Endodermal cell (in vitro differentiated cells): ENCODE measurements at regions not wholly inside any gene's neighbourhood (a gene's known extent, or its start where the extent isn't known, plus 50 kb on each side); places are given as distances from the start of the nearest gene placed in this dataset.
A peak's percentile ranks its signal among the peaks of the same experiment; 100 is the strongest.

Source experiments
- DNase-seq: peaks from one replicate; pipeline ENCODE4 v3.0.0-alpha.2; 2017
- H3K27ac ChIP-seq: 2 replicates; pipeline ENCODE4 v1.5.1; 2013; ENCODE audit warnings: mild to moderate bottlenecking, low read depth, low read length, moderate library complexity
- H3K27me3 ChIP-seq: 2 replicates; pipeline ENCODE4 v1.6.1; 2013; ENCODE audit warnings: mild to moderate bottlenecking, low read length, moderate library complexity; ENCODE audit not compliant: insufficient read depth, control insufficient read depth, poor library complexity, severe bottlenecking
- H3K36me3 ChIP-seq: 2 replicates; pipeline ENCODE4 v1.7.0; 2013; ENCODE audit warnings: mild to moderate bottlenecking, low read length, moderate library complexity; ENCODE audit not compliant: control insufficient read depth, insufficient read depth
- H3K4me1 ChIP-seq: one replicate; pipeline ENCODE4 v1.7.0; 2013; ENCODE audit warnings: low read length; ENCODE audit not compliant: control insufficient read depth, insufficient read depth
- H3K4me3 ChIP-seq: 2 replicates; pipeline ENCODE4 v1.5.1; 2013; ENCODE audit warnings: mild to moderate bottlenecking, low read length, moderate library complexity
- H3K9ac ChIP-seq: 2 replicates; pipeline ENCODE4 v1.6.1; 2013; ENCODE audit warnings: mild to moderate bottlenecking, low read length, moderate library complexity; ENCODE audit not compliant: poor library complexity, severe bottlenecking; ENCODE audit errors: extremely low read depth
- H3K9me3 ChIP-seq: 2 replicates; pipeline ENCODE4 v1.6.1; 2013; ENCODE audit warnings: mild to moderate bottlenecking, low read length, moderate library complexity; ENCODE audit not compliant: control insufficient read depth
- H3K27ac Mint-ChIP-seq: 2 replicates; pipeline ENCODE4 v1.8.0; 2020; ENCODE audit warnings: mixed read lengths
- H3K27me3 Mint-ChIP-seq: 2 replicates; pipeline ENCODE4 v1.8.0; 2021; ENCODE audit warnings: mild to moderate bottlenecking, mixed read lengths; ENCODE audit not compliant: insufficient read depth
- H3K36me3 Mint-ChIP-seq: 2 replicates; pipeline ENCODE4 v1.8.0; 2020; ENCODE audit warnings: low read depth, mixed read lengths
- H3K4me1 Mint-ChIP-seq: 2 replicates; pipeline ENCODE4 v1.8.0; 2020; ENCODE audit warnings: mixed read lengths
- H3K4me3 Mint-ChIP-seq: 2 replicates; pipeline ENCODE4 v1.8.0; 2020; ENCODE audit warnings: mild to moderate bottlenecking, moderate library complexity, mixed read lengths
- H3K9me3 Mint-ChIP-seq: 2 replicates; pipeline ENCODE4 v1.8.0; 2020; ENCODE audit warnings: mild to moderate bottlenecking, mixed read lengths
- WGBS, 2 experiments: methylation state at CpG; one replicate each; pipeline versions ENCODE4 v1.1.5 to v1.1.7; 2013; ENCODE audit warnings: missing lambda C conversion rate in 2 of 2, mixed read lengths in 1 of 2; ENCODE audit not compliant: insufficient coverage in 1 of 2, insufficient read length in 1 of 2; 5-methylcytosine and 5-hydroxymethylcytosine counted together
- TF ChIP-seq, protein P1 (sequence below): fragments of 200-600 bp; sonication (generic); conservative IDR thresholded peaks from 2 replicates; pipeline ENCODE4 v1.5.0; 2021; ENCODE audit warnings: antibody characterized with exemption, mild to moderate bottlenecking

DNA sequence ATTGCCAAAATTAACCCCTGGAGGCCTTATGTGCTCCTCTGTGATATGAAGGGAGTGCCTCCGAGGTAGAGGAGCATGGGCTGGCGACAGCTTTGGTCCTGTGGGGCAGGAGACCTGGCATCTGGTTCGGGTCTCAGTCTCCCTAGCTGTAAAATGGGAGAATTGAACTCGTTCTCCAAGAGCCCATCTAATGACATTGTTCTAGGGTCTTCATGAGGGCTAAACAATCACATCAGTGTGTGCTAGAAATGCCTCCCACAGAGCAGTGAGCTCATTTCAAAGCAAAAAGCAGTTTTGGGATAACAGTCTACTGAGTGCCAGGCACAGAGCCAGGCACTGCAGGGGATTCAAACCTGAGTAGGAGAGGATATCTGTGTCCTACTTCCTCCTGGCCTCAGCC is 248.0 kb downstream of the RPS24 start:
- Histone ChIP-seq H3K36me3 (no peaks in the 10 kb centered on the region), H3K9me3 (no peaks in the 10 kb centered on the region), H3K4me3 (no peak overlapping the region), H3K9ac (no peak overlapping the region), H3K27ac (no peak overlapping the region), H3K4me1 (peaks cover 17% of the 10 kb centered on the region), H3K27me3 (no peaks in the 10 kb centered on the region)
- Mint-ChIP-seq H3K27me3 (peaks cover 1% of the 10 kb centered on the region), H3K9me3 (no peaks in the 10 kb centered on the region), H3K4me1 (peaks cover 24% of the 10 kb centered on the region), H3K36me3 (no peaks in the 10 kb centered on the region), H3K27ac (no peak overlapping the region), H3K4me3 (no peak overlapping the region)
- WGBS, 2 experiments, result 93 to 96% methylated on average over 4 of the region's 4 CpGs
- no peak for DNase-seq
- TF ChIP-seq, protein P1, sequence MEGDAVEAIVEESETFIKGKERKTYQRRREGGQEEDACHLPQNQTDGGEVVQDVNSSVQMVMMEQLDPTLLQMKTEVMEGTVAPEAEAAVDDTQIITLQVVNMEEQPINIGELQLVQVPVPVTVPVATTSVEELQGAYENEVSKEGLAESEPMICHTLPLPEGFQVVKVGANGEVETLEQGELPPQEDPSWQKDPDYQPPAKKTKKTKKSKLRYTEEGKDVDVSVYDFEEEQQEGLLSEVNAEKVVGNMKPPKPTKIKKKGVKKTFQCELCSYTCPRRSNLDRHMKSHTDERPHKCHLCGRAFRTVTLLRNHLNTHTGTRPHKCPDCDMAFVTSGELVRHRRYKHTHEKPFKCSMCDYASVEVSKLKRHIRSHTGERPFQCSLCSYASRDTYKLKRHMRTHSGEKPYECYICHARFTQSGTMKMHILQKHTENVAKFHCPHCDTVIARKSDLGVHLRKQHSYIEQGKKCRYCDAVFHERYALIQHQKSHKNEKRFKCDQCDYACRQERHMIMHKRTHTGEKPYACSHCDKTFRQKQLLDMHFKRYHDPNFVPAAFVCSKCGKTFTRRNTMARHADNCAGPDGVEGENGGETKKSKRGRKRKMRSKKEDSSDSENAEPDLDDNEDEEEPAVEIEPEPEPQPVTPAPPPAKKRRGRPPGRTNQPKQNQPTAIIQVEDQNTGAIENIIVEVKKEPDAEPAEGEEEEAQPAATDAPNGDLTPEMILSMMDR, result no peak

DNA sequence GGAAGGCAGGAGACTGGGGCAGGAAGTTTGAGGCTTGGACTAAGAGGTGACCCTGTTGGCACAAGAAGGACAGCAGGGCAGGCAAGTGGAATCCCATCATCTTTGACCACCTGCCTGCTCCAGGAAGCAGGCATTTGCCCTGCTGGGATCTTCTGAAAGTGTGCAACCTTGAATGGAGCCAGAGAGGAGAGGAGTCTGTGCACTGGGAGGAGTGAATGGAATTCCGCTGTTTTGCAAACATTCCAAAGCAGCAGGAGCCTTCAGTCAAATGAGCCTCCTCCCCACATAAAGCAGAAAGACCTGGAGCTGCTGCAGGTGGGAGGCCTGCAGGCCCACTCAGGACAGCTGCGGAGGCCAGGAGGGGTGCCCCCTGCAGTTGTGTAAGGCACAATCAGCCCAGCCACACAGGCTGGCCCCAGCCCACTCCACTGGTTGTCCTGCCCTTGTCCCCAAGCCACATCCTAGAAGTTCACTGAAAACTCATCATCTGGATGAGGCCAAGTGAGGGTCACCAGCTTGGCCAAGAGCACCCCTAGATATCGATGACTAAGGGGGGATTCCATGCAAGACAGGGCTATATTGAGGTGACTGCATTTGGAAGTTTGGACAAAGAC is 249.5 kb downstream of the RPS24 start:
- no peaks in the 10 kb centered on the region for H3K27me3 Mint-ChIP-seq
- DNase-seq, result peak; percentile 75
- peaks cover 18% of the 10 kb centered on the region for H3K4me1 Mint-ChIP-seq
- H3K9ac ChIP-seq, result no peak overlapping the region
- no peaks in the 10 kb centered on the region for H3K27me3 ChIP-seq
- H3K27ac Mint-ChIP-seq, result peak overlapping the region; percentile 68
- WGBS, 2 experiments, result 67 to 100% methylated on average over 1 to 3 of the region's 3 CpGs
- no peaks in the 10 kb centered on the region for H3K36me3 ChIP-seq
- TF ChIP-seq, protein P1, result peak; percentile 25
- H3K9me3 ChIP-seq, result no peaks in the 10 kb centered on the region
- H3K4me3 Mint-ChIP-seq, result no peak overlapping the region
- H3K4me1 ChIP-seq, result peaks cover 14% of the 10 kb centered on the region
- H3K27ac ChIP-seq, result no peak overlapping the region
- no peak overlapping the region for H3K4me3 ChIP-seq
- no peaks in the 10 kb centered on the region for H3K9me3 Mint-ChIP-seq
- H3K36me3 Mint-ChIP-seq, result no peaks in the 10 kb centered on the region

DNA sequence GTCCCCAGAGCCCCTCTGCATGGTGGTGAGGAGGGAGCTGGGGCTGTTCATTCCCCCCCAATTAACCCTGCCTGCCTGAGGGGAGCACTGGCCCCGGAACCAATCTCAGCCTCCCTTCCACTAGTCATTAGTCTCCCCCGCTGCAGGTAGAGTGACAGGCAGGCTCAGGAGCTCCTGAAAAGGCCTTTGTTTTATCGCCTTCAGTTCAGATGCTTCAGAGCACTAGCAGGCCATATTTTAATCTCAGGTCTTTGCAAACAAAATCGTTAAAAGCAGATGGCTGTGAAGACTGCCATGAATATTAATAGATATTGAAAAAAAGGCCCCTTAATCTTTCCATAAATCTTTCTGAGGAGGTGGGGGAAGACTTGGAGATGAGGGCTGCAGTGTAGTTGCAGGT is 250.7 kb downstream of the RPS24 start:
- no peaks in the 10 kb centered on the region for H3K36me3 Mint-ChIP-seq
- TF ChIP-seq, protein P1, result no peak
- H3K4me3 ChIP-seq, result no peak overlapping the region
- no peaks in the 10 kb centered on the region for H3K9me3 ChIP-seq
- H3K9me3 Mint-ChIP-seq, result no peaks in the 10 kb centered on the region
- no peak overlapping the region for H3K27ac Mint-ChIP-seq
- H3K27ac ChIP-seq, result no peak overlapping the region
- 80 to 100% methylated on average over 2 to 4 of the region's 4 CpGs for WGBS, 2 experiments
- H3K27me3 ChIP-seq, result no peaks in the 10 kb centered on the region
- no peak overlapping the region for H3K4me3 Mint-ChIP-seq
- H3K9ac ChIP-seq, result no peak overlapping the region
- DNase-seq, result no peak
- peaks cover 18% of the 10 kb centered on the region for H3K4me1 Mint-ChIP-seq
- H3K36me3 ChIP-seq, result no peaks in the 10 kb centered on the region
- peaks cover 14% of the 10 kb centered on the region for H3K4me1 ChIP-seq
- H3K27me3 Mint-ChIP-seq, result no peaks in the 10 kb centered on the region
